ENCODE measurements at regions not wholly inside any gene's neighbourhood (a gene's known extent, or its start where the extent isn't known, plus 50 kb on each side); places are given as distances from the start of the nearest gene placed in this dataset.

GRCh38 chr21:32137266-32137665, 141.6 kb downstream of the MIS18A start:
- TF ChIP-seq, protein P1, sequence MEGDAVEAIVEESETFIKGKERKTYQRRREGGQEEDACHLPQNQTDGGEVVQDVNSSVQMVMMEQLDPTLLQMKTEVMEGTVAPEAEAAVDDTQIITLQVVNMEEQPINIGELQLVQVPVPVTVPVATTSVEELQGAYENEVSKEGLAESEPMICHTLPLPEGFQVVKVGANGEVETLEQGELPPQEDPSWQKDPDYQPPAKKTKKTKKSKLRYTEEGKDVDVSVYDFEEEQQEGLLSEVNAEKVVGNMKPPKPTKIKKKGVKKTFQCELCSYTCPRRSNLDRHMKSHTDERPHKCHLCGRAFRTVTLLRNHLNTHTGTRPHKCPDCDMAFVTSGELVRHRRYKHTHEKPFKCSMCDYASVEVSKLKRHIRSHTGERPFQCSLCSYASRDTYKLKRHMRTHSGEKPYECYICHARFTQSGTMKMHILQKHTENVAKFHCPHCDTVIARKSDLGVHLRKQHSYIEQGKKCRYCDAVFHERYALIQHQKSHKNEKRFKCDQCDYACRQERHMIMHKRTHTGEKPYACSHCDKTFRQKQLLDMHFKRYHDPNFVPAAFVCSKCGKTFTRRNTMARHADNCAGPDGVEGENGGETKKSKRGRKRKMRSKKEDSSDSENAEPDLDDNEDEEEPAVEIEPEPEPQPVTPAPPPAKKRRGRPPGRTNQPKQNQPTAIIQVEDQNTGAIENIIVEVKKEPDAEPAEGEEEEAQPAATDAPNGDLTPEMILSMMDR (IDR thresholded peaks at IDR 0.05 in 8 of 11, conservative IDR thresholded peaks at IDR 0.05 in 3 of 11): no peak
- TF ChIP-seq POLR2A (IDR thresholded peaks at IDR 0.05) (no peak), POLR2AphosphoS5 (IDR thresholded peaks at IDR 0.05) (no peak)

Data from spleen (tissue), 7 donors.